ENCODE measurements at regions not wholly inside any gene's neighbourhood (a gene's known extent, or its start where the extent isn't known, plus 50 kb on each side); places are given as distances from the start of the nearest gene placed in this dataset.

DNA sequence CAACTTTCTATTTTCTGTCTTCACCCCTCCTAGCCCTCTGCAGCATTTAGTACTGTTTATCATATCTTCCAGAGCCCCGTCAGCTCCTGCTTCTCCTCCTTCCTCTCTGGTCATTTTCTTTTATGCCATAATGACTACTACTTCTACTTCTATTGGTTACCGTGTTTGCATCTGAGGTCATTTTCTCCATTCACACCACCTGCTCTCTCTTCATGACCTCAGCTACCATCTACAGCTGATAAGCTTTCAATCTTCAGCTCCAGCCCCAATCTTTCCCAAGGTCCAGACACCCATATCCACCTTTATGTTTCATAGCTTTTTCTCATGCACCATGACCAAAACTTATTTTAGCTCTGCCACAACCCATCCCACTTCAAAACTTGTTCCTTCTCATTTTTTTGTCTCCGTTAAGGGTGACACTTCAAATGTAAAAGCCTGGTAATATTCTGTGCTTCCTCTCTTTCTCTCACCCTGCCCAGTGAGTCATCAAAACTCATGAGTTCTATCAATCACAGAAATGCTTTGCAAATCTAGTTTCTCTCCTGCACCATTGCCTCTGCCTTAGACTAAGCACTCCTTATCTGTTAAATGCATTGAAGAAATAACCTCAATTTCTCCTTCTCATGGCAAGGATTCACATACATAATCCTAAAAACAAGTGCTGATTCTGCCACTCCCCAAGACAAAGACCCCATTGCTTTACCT is 71.3 kb upstream of the IQCM start:
- TF ChIP-seq ISL1 (CRISPR knock-in tag; IDR thresholded peaks at IDR 0.05) = no peak
- TF ChIP-seq, protein P1, sequence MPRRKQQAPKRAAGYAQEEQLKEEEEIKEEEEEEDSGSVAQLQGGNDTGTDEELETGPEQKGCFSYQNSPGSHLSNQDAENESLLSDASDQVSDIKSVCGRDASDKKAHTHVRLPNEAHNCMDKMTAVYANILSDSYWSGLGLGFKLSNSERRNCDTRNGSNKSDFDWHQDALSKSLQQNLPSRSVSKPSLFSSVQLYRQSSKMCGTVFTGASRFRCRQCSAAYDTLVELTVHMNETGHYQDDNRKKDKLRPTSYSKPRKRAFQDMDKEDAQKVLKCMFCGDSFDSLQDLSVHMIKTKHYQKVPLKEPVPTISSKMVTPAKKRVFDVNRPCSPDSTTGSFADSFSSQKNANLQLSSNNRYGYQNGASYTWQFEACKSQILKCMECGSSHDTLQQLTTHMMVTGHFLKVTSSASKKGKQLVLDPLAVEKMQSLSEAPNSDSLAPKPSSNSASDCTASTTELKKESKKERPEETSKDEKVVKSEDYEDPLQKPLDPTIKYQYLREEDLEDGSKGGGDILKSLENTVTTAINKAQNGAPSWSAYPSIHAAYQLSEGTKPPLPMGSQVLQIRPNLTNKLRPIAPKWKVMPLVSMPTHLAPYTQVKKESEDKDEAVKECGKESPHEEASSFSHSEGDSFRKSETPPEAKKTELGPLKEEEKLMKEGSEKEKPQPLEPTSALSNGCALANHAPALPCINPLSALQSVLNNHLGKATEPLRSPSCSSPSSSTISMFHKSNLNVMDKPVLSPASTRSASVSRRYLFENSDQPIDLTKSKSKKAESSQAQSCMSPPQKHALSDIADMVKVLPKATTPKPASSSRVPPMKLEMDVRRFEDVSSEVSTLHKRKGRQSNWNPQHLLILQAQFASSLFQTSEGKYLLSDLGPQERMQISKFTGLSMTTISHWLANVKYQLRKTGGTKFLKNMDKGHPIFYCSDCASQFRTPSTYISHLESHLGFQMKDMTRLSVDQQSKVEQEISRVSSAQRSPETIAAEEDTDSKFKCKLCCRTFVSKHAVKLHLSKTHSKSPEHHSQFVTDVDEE (CRISPR knock-in tag; IDR thresholded peaks at IDR 0.05) = no peak
- TF ChIP-seq, protein P2, sequence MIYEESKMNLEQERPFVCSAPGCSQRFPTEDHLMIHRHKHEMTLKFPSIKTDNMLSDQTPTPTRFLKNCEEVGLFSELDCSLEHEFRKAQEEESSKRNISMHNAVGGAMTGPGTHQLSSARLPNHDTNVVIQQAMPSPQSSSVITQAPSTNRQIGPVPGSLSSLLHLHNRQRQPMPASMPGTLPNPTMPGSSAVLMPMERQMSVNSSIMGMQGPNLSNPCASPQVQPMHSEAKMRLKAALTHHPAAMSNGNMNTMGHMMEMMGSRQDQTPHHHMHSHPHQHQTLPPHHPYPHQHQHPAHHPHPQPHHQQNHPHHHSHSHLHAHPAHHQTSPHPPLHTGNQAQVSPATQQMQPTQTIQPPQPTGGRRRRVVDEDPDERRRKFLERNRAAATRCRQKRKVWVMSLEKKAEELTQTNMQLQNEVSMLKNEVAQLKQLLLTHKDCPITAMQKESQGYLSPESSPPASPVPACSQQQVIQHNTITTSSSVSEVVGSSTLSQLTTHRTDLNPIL (CRISPR knock-in tag; IDR thresholded peaks at IDR 0.05; ENCODE audit: low read depth) = no peak
- no peak for TF ChIP-seq PATZ1 (CRISPR knock-in tag; IDR thresholded peaks at IDR 0.05; ENCODE audit: borderline replicate concordance)
- TF ChIP-seq, protein P3, sequence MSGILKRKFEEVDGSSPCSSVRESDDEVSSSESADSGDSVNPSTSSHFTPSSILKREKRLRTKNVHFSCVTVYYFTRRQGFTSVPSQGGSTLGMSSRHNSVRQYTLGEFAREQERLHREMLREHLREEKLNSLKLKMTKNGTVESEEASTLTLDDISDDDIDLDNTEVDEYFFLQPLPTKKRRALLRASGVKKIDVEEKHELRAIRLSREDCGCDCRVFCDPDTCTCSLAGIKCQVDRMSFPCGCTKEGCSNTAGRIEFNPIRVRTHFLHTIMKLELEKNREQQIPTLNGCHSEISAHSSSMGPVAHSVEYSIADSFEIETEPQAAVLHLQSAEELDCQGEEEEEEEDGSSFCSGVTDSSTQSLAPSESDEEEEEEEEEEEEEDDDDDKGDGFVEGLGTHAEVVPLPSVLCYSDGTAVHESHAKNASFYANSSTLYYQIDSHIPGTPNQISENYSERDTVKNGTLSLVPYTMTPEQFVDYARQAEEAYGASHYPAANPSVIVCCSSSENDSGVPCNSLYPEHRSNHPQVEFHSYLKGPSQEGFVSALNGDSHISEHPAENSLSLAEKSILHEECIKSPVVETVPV (CRISPR knock-in tag; IDR thresholded peaks at IDR 0.05) = no peak
- no peak for TF ChIP-seq BACH2 (CRISPR knock-in tag; IDR thresholded peaks at IDR 0.05; ENCODE audit: borderline replicate concordance)
- TF ChIP-seq ZFP30 (CRISPR knock-in tag; IDR thresholded peaks at IDR 0.05) = no peak
